NCI-H187 treated with DMSO at 0.1 percent for 48 hours (cell line): ENCODE measurements at regions not wholly inside any gene's neighbourhood (a gene's known extent, or its start where the extent isn't known, plus 50 kb on each side); places are given as distances from the start of the nearest gene placed in this dataset.

Source experiments
- DNase-seq: peaks from one replicate; lab custom pipeline; 2025; lab: John Stamatoyannopoulos, UW

DNA sequence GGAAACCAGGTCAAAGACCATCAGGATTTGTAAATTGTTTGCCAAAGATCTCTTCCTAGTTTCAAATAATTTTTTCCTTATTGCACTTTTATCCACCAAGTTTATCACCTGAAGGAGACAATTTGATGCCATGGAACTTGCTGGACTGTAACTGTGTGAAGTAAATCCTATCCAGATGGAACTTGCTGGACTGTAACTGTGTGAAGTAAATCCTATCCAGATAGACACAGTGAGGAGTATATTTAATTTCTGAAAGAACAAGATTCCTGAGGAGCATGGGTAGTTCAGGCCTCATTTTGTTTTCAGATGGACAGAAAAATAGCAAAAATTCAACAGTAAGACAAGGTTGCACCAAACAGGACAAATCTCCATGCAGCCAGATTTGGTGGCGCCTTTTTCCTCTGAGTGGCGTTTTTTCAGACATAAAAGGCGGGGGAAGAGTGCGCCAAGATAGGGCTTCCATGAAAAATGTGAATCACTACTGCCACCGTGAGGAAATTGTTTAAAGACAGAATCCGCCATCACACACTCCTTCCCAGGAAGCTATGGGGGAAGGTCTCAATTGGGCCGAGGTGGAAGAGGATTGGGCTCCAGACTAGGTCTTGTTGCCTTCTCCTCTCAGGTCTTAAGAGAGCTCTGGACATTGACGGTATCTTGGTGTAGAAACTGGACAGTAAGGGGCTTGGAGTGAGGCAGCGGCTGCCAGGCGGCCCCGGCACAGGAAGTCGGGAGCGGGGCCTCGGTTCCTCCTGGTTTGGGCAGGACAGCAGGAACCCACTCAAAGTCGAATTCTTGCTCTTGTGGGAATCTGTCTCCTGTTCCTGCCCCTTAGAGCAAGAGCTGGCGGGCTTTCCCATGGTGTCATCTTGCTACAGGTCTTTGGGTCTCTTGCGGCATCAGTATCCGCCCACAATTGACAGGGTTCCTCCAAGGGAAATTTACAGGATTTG lies 234.7 kb downstream of the OR13H1 start:
- peak; percentile 19 for DNase-seq

DNA sequence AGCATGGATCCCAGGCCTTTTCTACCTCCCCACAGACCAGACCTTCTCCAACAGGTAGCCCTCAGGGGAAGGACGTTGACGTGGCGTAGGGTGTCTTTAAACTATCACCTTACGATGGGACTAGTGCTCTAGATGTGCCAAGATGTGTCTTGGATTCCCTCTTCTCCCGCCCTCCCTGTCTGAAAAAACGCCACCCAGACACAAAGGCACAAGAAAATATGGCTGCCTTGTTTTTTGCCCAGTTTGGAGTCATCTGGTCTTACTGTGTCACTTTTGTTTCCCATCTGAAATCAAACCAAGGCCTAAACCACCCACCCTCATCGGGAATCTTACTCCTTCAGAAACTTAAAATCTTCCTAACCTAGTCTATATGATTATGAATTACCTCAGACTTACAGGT lies 235.4 kb downstream of the OR13H1 start:
- DNase-seq, result no peak

DNA sequence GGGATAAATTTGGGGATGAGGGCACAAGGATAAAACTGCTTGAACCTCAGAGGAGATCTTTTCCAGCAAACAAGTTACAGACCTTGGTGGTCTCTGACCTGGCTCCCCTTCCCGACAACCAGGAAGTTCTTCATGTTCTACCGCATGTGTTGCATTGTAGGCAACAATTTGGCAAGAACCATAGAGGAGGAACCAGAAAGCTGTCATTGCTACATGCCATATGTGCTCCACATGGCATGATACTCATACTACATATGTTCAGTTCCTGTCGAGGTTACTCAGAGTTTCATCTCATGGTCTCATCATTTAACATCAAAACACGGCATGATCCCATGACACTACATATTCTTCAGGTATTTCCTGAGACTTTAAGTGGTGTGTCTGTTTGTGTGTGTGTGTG lies 235.9 kb downstream of the OR13H1 start:
- DNase-seq, result no peak

DNA sequence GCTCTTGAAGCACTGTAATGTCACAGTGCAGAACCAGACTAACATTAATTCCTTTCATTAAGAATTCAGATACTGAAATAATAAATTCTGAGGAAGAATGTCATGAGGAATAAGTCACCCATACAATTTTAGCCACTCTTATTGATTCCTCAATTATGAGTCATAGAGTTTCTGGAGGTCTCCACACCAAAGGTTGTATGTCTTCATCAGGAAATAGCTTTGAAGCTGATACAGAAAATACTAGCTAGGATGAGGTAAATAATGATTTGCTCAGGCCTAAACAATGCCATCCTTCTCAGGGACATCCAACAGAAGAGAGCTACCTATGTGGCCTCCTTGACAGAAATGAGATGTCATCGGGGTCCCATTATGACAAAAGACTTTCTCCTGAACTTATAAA lies 238.8 kb downstream of the OR13H1 start:
- no peak for DNase-seq

DNA sequence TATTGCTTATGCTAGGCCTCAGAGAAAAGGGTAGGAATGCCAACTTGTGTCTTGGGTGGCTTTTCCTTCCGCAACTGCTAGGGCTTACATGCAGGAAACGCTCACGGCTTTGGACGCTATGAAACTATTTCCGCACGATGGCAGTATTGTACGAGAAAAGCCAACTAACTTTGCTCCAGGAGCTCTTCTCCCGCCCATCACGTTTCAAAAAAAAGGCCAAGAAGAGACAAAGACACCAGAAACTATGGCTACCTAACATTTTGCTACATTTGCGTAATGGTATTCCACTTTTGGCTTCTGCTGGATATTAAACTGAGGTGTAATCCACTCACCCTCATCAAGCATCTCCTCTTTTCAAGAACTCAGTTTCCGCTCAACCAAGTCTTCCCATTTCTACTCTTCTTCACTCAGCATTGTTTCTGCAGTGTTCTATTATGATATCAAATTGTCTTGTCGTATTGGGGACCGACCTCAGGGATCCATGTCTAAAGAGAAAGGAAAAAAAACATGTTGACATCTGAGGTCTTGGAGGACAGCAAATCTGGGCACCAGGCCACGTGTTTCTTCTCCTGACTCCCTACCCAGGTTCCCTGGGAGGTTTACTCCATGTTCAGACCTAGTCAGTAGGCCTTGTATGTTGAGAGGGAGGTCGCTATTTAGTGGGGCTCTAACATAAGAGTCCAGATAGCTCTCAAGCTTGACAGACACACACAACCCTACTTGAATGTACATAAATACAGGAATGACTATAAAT lies 239.4 kb upstream of the STK26 start:
- DNase-seq, result peak; percentile 49

DNA sequence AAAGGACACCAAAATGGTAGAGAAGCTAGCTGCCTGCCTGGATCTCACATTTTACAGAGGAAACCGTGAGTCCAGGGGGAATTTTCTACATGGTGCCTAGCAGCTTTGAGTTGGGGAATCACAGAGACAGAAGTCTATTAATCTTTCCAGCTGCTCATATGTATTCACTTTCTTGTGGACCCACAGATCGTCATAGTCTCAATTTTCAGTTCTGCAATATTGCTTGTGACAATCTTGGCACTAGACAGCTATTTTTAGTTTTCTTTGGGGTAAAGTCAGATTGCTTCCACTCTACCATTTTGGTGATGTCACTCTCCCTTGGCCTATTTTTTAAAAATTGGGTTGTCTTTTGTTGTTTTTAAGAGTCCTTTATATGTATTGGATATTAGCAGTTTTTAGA lies 233.4 kb upstream of the STK26 start:
- DNase-seq, result no peak

DNA sequence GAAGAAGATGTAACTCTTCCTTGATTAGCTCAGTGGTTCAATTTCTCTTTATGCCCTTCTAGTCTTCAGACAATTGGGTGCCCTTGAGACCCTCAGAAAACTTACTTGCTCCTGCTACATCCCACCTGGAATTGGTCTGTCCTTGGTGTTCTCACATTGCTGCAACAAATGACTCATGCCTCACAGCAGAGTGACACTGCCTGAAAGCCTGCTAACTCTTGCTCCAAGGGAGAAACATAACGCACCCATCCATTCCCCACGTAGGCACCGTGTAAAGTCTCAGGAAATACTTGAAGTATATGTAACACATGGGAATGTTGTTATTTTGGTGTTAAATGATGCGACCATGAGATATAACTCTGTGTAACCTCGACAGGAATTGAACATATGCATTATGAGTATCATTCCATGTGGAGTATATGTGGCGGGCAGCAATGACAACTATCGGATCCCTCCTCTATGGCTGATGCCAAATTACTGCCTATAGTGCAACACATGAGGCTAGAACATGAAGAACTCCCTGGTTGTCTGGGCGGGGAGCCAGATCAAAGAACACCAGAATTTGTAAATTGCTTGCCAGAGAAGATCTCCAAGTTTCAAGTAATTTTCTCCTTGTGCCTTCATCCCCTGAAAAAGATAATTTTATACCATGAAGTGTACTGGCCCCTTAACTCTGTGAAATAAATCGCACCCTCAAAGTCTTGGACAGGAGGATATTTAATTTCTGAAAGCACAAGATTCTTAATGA lies 231.3 kb upstream of the STK26 start:
- no peak for DNase-seq

DNA sequence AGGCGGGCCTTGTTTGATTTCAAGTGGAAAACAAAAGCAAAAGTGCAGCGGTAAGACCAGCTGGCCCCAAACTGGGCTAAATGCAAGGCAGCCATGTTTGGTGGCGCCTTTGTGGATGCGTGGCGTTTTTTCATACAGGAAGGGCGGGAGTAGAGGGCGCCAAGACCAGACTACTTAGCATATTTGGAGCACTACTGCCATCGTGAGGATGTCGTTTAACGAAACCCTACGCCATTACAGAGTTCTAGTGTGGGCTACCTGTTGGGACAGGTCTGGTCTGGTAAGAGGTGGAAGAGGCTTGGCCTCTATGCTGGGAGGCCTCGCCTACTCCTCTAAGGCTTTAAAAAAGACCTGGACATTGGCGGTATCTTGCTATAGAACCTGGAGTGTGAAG lies 230.7 kb upstream of the STK26 start:
- DNase-seq, result peak; percentile 44

DNA sequence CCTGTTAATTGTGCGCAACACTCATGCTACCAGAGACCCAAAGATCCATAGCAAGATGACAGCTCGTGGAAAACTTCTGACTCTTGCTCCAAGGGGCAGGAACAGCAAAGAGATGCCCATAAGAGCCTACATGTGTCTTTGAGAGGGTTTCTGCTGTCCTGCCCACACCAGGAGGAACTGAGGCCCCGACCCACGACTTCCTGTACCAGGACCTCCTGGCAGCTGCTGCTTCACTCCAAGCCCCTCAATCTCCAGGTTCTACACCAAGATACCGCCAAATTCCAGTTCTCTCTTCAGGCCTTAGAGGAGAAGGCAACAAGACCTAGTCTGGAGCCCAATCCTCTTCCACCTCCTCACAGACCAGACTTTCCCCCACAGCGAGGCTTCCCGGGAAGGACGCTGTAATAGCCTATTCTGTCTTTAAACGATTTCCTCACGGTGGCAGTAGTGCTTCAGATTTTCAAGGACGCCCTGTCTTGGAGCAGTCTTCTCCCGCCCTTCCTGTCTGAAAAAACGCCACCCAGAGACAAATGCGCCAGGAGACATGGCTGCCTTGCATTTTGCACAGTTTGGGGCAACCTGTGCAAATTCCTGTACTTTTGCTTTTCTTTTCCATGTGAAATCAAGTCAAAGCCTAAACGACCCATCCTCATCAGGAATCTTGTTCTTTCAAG lies 230.2 kb upstream of the STK26 start:
- DNase-seq, result peak; percentile 48

DNA sequence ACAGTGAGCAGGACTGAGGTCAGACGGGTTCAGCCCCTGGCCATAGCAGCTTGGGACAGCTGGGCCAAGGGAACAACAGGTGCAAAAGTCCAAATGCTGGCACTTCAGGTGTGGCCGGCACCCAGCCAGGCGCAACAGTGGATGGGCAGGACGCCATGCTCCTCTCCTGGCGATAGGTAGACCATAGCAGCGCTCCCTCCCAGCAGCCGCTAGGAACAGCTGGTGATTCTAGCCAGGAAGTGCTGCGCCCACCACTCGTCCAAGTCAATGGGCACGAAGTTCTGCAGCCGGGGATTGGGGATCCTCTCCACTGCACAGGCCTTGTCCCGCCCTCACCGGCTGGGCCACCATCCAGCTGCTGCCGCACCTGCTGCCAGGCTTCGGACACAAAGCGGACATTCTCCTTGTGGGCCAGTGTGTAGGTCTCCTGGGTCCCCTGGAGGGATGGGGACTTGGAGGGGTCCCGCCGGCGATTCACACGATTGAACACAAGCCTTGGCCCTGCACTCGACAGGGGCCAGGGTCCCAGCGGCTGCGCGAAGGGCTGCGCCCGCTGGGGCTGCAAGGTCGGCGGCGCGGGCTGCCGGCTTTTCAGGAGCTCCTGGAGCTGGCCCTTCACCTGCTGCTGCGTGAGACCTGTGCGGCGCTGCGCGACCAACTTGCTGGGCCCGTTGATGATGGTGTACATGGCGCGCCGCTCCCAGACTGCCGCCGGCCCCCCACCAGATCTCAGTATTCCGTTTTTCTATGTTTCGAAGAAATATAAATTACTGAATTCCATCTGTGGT lies 227.5 kb upstream of the STK26 start:
- no peak for DNase-seq

DNA sequence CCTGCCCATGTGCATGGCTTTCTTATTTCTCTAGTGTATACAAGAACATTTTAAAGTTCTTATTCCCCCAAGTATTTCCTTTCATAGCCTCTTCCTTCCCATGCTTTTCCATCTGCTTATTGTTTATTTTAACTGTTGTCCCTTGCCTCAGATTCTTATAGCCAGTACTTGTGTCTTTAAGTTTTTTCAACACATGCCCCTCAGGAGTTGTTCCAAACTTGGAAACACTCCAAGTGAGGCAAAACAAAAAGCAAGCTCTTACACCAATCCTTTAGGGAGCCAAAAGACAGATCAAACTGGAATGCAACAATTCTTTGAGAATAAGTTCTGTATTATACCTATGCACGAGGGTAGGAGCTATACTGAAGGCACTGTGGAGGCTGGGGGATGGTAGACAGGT lies 222.0 kb upstream of the STK26 start:
- DNase-seq, result no peak

DNA sequence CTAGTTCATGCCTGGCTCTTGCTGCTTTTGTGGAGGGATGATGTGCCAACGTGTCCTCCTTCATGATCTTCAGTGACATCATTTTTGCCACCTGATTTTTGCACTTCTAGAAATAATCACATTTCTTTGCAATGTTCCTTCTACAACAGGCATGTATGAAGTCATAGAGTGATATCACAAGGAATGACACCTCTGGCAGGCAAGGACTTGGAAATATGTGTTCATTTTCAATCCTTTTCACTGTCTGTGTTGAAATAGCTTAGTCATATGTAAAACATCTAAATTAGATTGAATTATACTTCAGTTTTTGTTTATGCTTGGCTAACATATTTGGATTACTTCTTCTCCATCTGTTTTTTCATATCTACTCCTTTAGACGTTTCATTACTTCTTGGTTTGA lies 221.2 kb upstream of the STK26 start:
- DNase-seq, result no peak

DNA sequence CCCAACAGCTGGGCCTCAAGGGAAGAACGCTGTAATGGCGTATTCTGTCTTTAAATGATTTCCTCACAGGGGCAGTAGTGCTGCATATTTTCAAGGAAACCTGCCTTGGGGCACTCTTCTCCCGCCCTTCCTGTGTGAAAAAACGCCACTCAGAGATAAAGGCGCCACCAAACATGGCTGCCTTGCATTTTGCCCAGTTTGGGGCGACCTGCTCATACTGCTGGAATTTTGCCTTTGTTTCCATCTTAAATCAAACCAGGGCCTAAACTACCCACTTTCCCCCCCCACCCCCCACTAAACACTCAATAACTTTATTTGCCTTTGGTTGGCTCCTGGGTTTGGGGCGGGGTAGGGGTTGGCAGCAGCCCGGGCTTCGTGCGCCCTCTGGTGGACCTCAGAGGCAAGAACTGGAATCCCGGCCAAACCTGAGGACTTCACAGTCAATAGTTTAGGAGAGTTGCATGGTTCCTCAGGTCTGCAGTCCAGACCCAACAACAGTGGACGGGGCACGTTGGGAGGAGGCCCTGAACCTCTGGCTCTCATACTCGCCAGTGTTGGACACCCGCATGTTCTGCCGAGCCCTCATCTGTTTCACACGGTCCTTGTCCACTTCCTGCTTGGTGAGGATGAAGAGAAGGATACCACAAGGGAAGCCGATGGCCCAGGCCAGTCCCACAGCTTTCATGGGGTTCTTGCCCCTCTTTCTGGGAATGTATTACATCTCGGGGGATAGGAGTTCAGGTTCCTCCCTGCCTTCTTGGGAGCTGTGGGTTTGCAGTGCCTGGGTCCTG lies 220.1 kb upstream of the STK26 start:
- DNase-seq, result peak; percentile 14

DNA sequence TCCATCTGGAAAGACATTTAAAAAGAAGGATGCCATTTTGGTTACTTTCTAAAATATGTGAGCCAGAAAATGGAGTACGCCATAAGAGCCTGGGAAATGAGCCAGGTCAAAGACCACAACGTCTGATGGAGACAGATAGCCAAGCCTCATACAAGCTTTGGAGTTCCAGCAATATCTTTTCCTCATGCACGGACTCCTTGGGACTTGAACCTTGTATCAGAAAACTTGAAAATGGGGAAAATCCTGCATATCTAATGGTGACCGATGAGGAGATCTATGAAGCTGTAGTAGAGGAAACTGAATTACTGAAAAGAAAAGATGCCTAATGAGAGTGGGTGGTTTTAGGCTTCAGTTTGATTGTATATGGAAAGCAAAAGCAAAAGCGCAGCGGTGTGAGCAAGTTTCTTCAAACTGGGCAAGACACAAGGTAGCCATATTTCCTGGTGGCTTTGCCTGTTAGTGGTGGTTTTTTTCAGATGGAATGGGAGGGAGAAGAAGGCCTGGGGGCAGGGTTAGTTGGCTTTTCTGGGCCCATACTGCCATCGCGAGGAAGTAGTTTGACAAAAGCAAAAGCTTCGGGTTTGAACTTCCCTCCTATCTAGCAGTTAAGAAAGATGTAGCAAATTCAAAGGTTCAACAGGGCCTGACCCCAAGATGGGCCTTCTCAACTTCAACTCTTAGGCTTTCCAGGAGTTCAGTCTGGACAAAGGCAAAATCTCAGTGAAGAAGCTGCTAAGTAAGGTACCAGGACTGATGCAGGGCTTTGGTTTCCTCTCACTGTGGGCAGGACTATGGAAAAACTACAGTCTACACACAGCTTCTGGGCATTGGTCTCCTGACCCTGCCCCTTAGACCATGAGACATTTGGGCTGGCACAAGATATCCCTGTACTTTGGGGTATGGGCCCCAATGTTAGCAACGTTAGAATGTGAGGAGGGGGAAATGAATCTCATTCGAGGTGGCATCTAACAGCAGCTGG lies 210.0 kb upstream of the STK26 start:
- peak; percentile 35 for DNase-seq

DNA sequence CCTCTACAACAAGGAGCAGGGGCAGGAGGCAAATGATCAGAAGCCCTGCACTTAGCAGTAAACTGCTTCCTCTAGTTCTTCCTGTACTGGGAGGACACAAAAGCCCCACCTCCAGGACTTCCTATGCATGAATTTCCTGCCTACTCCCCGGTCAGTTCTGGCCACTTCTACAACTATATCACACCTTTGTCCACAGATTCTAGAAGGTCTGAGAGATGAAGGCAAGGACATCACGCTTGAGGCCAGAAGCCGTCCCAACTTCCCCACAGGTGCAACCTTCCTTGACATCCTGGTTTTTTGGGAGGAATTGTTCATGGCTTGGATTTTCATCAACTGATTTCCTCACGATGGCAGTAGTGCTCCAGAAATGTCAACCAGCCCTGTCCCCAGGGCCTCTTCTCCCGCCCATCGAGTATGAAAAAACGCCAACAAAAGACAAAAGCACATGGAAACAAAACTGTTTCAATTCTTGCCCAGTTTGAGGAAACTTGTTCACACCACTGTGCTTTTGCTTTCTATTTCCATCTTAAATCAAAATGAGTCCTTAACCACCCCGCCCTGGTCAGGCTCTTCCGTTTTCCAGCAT lies 206.5 kb upstream of the STK26 start:
- peak; percentile 14 for DNase-seq

DNA sequence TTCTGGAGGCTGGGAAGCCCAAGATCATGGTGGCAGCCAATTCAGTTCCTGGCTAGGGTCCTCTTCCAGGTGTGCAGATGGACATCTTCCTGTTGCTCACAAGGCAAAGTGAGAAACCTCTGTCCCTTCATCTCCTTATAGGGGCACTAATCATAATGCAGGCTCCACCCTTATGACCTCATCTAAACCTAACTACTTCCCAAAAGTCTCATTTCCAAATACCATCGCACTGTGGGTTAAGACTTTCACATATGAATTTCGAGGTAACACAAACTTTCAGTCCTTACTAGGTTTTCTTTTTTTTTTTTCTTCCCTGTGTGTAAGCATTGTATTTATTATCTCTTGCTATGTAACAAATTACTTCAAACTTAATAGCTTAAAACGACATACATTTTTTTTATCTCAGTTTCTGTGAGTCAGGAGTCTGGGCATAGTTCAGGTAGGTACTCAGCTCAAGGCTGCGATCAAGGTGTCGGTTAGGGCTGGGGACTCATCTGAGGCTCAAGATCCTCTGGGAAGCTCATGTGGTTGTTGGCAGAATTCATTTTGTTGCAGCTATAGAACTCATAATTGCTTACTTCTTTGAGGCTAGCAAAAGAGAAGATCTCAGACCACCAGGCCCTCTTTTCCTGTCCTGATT lies 204.7 kb upstream of the STK26 start:
- DNase-seq, result no peak

DNA sequence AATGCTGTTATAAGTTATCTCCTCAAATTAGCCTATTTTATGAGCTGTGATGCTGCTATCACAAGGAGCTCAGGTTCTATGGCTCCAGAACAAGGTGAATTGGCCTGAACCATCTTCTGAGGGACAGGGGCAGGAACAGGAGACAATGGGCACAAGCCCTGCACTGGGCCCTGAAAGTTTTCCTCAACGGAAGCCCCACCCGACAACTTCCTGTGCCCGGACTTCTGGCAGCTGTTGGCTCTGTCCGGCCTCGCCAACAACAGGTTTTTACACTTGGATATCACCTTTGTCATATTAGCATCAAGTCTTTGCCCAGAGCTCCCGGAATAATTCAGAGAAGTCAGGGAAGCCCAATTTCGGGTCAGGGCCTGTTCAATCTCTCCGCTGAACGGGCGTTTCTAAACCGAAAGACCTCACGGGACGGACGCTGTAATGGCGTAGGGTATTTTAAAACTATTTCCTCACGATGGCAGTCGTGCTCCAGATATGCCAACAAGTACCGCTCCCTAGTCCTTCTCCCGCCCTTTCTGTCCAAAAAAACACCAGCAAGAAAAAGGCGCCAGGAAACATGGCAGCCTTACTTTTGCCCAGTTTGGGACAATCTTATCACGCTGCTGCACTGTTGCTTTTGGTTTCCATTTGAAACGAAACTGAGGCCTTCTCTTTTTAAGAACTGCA lies 201.0 kb upstream of the STK26 start:
- DNase-seq, result peak; percentile 5

DNA sequence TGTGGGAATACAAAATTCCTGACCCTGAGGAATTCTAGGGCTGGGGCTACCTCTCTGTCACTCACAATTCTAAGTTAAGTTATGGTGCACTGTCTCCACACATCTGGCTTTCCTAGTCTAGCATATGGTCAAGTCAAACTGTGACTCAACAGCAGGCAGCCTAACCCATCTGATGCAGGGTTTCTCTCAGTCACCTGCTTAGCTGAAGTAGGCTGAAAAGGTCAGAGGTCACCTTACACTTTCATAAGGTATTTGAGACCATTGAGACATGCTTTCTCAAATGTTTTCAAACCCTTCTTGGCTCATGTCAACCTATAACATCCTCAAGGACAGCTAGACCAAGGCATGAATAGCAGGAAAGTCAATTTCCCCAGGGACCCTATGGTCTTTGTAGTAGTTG lies 196.5 kb upstream of the STK26 start:
- DNase-seq, result no peak
